Tibial nerve (tissue), 4 donors: ENCODE measurements at regions not wholly inside any gene's neighbourhood (a gene's known extent, or its start where the extent isn't known, plus 50 kb on each side); places are given as distances from the start of the nearest gene placed in this dataset.

Experiments used
- DNase-seq, 2 donors: peaks; one replicate each; pipeline ENCODE4 v3.0.0-alpha.2; 2019; ENCODE audit warnings: low spot score in 2 of 2
- H3K27ac ChIP-seq, 4 donors: fragments of 200-600 bp; sonication (generic) in 3 of 4; one replicate each; pipeline ENCODE4 v1.5.1; 2017 to 2019; ENCODE audit warnings: mild to moderate bottlenecking in 1 of 4
- H3K27me3 ChIP-seq, 2 donors: fragments of 200-600 bp; sonication (generic) in 1 of 2; one replicate each; pipeline versions ENCODE4 v1.5.1 to v1.6.0; 2017 to 2019
- H3K36me3 ChIP-seq, 3 donors: fragments of 200-600 bp; sonication (generic); one replicate each; pipeline ENCODE4 v1.5.1; 2018 to 2019
- H3K4me1 ChIP-seq, 4 donors: fragments of 200-600 bp; sonication (generic) in 3 of 4; one replicate each; pipeline ENCODE4 v1.5.1; 2017 to 2019
- H3K4me3 ChIP-seq, 4 donors: fragments of 200-600 bp; sonication (generic) in 3 of 4; one replicate each; pipeline ENCODE4 v1.5.1; 2017 to 2019; ENCODE audit warnings: mild to moderate bottlenecking in 1 of 4, moderate library complexity in 1 of 4
- H3K9me3 ChIP-seq, 4 donors: fragments of 200-600 bp; sonication (generic) in 3 of 4; one replicate each; pipeline ENCODE4 v1.5.1; 2017 to 2019
- EP300 ChIP-seq, 2 donors: sonication (generic); formaldehyde crosslinking; IDR thresholded peaks; one replicate each; pipeline ENCODE4 v1.6.1; 2017; ENCODE audit warnings: antibody characterized with exemption in 2 of 2, mild to moderate bottlenecking in 1 of 2
- POLR2A ChIP-seq, 2 donors: fragments of 450-650 bp; IDR thresholded peaks; one replicate each; pipeline ENCODE4 v1.6.1; 2017; ENCODE audit warnings: antibody characterized with exemption in 2 of 2, mild to moderate bottlenecking in 2 of 2, moderate library complexity in 2 of 2
- WGBS, 2 donors: methylation state at CpG; one replicate each; pipeline ENCODE4 v1.1.5; 2018; 5-methylcytosine and 5-hydroxymethylcytosine counted together
- TF ChIP-seq, protein P1 (sequence below), 5 experiments: fragments of 200-600 bp in 3 of 5; fragments of 450-650 bp in 2 of 5; sonication (generic) in 3 of 5; IDR thresholded peaks; one replicate each; pipeline ENCODE4 v1.5.1; 2016 to 2019; ENCODE audit warnings: antibody characterized with exemption in 5 of 5, mild to moderate bottlenecking in 3 of 5, moderate library complexity in 2 of 5

DNA sequence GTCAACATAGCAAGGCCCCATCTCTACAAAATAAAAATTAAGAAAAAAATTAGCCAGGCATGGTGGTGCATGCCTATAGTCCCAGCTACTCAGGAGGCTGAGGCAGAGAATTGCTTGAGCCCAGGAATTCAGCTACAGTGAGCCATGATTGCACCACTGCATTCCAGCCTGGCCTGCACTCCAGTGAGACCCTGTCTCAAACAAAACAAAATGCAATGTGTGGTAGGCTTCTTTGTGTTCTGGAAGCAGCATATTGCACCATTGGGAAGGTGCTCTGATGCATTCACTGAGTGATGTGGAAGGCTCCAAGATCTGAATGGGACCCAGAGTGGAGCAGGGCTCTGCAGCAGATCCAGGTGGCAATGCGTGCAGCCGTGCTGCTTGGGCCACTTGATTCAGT, 99.6 kb upstream of the COG2 start:
- H3K4me1 ChIP-seq = no peaks in the 10 kb centered on the region
- no peaks in the 10 kb centered on the region for H3K9me3 ChIP-seq
- H3K4me3 ChIP-seq = no peak overlapping the region
- TF ChIP-seq EP300 (IDR thresholded peaks at IDR 0.05) (no peak), POLR2A (IDR thresholded peaks at IDR 0.05) (no peak)
- TF ChIP-seq, protein P1, sequence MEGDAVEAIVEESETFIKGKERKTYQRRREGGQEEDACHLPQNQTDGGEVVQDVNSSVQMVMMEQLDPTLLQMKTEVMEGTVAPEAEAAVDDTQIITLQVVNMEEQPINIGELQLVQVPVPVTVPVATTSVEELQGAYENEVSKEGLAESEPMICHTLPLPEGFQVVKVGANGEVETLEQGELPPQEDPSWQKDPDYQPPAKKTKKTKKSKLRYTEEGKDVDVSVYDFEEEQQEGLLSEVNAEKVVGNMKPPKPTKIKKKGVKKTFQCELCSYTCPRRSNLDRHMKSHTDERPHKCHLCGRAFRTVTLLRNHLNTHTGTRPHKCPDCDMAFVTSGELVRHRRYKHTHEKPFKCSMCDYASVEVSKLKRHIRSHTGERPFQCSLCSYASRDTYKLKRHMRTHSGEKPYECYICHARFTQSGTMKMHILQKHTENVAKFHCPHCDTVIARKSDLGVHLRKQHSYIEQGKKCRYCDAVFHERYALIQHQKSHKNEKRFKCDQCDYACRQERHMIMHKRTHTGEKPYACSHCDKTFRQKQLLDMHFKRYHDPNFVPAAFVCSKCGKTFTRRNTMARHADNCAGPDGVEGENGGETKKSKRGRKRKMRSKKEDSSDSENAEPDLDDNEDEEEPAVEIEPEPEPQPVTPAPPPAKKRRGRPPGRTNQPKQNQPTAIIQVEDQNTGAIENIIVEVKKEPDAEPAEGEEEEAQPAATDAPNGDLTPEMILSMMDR (IDR thresholded peaks at IDR 0.05) = no peak
- no peaks in the 10 kb centered on the region for H3K27me3 ChIP-seq
- DNase-seq = no peak
- 84 to 88% methylated on average over 2 of the region's 2 CpGs for WGBS, 2 donors
- no peak overlapping the region for H3K27ac ChIP-seq
- H3K36me3 ChIP-seq = no peaks in the 10 kb centered on the region

DNA sequence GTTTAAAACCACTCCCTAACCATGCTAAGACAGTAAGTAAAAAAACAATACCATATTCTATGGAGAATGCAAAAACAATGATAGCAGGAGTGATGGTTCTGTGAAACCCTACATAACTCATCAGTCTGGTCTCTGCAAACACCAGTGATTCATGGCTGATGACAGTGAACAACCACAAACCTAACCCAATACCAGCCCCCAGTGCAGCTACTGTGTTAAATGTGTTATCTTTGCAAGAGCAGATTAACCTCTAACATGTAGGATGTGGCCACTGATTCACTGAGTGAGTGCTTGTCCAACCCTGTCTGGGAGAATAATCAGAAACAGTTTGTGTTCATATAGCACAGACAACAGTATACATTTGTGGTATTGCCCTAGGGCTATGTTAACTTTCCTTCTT, 100.2 kb upstream of the COG2 start:
- Histone ChIP-seq H3K4me3 (no peak overlapping the region), H3K4me1 (no peaks in the 10 kb centered on the region), H3K27me3 (no peaks in the 10 kb centered on the region), H3K9me3 (no peaks in the 10 kb centered on the region), H3K27ac (no peak overlapping the region), H3K36me3 (no peaks in the 10 kb centered on the region)
- TF ChIP-seq EP300 (IDR thresholded peaks at IDR 0.05) = no peak
- TF ChIP-seq POLR2A (IDR thresholded peaks at IDR 0.05) = no peak
- TF ChIP-seq, protein P1 (IDR thresholded peaks at IDR 0.05) = no peak
- DNase-seq = no peak

DNA sequence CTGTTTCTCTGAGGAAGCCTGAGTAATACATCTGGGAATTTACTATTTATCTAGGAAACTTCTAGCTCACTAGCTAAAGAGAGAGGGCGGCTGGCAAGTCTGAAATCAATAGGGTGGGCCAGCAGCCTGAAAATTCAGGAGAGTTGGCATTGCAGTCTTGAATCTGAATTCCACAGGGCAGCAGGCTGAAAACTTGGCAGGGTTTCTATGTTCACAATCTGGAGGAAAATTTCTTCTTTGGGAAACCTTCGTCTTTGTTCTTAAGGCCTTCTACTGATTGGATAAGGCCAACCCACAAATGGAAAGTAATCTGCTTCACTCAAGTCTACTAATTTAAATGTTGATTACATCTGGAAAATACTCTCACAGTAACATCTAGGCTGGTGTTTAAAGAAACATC, 101.0 kb upstream of the COG2 start:
- H3K4me1 ChIP-seq = no peaks in the 10 kb centered on the region
- DNase-seq = no peak
- H3K36me3 ChIP-seq = no peaks in the 10 kb centered on the region
- no peaks in the 10 kb centered on the region for H3K27me3 ChIP-seq
- TF ChIP-seq, protein P1 (IDR thresholded peaks at IDR 0.05) = no peak
- TF ChIP-seq POLR2A (IDR thresholded peaks at IDR 0.05) (no peak), EP300 (IDR thresholded peaks at IDR 0.05) (no peak)
- no peak overlapping the region for H3K27ac ChIP-seq
- H3K9me3 ChIP-seq = no peaks in the 10 kb centered on the region
- no peak overlapping the region for H3K4me3 ChIP-seq
- WGBS, 2 donors = 62 to 67% methylated on average over 2 of the region's 2 CpGs

DNA sequence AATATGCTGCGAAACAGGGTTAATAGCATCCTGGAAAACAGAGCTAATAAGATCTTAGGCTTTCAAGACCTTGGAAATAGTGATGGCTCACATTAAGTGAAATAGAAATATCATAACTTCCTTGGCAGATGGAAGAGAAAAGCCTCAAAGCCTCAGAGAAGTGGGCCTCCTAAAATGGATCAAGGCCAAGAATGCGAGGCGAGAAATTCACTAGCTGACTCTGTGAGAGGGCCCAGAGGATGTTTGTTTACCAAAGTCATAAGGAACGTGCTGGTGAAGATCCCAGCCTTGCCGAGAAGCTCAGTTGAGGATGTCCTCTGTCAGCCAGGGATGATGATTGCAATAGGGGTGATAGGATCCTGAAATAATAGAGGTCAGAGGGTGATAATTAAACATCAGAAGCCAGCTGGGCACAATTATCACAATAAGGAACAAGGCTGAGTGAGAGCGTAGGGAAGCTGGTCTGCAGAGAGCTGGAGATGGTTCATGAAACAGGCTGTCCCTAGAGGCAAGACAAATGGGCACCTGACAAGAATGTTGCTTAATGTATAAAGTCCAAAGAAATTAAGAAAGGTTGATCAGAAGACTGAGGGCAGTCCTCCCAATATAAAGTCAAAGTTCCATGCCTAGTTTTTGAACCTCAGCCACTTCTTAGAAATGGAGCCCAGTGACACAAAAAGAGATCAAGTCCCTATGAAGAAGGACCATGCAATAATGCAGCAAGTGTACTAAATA, 101.7 kb upstream of the COG2 start:
- Histone ChIP-seq H3K4me3 (no peak overlapping the region), H3K27me3 (no peaks in the 10 kb centered on the region), H3K27ac (no peak overlapping the region), H3K9me3 (no peaks in the 10 kb centered on the region), H3K4me1 (no peaks in the 10 kb centered on the region), H3K36me3 (no peaks in the 10 kb centered on the region)
- DNase-seq = no peak
- no peak for TF ChIP-seq POLR2A (IDR thresholded peaks at IDR 0.05)
- no peak for TF ChIP-seq EP300 (IDR thresholded peaks at IDR 0.05)
- TF ChIP-seq, protein P1 (IDR thresholded peaks at IDR 0.05) = no peak
- 46 to 50% methylated on average over 6 of the region's 6 CpGs for WGBS, 2 donors

DNA sequence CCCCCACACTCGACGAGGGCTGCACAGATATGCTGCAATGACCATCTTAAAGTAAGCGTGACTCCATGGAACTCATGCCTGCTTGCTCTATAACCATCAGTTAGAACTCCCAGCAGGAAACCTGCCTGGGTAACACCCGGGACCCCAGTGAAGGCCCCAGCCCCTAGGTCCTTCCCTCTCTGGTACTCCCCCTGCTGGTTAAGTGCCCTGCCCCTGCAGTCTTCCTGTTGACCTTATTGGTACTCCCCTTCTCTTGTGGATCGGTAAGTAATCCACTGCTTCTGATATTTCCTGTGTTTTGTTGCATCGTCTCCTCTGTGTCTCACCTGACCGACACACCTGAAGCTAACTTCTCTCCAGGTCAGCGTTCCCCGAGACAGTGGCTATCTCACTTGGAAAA, 104.8 kb upstream of the COG2 start:
- peaks cover 0 to 19% (median 7%) of the 10 kb centered on the region in 4 donors for H3K9me3 ChIP-seq
- no peaks in the 10 kb centered on the region for H3K4me1 ChIP-seq
- H3K27me3 ChIP-seq = no peaks in the 10 kb centered on the region
- H3K27ac ChIP-seq = no peak overlapping the region
- H3K4me3 ChIP-seq = no peak overlapping the region
- DNase-seq = no peak
- WGBS, 2 donors = 65 to 78% methylated on average over 9 of the region's 9 CpGs
- TF ChIP-seq, protein P1 (IDR thresholded peaks at IDR 0.05) = no peak
- no peak for TF ChIP-seq EP300 (IDR thresholded peaks at IDR 0.05)
- H3K36me3 ChIP-seq = no peaks in the 10 kb centered on the region
